Inflammatory macrophage (primary cell): ENCODE measurements at regions not wholly inside any gene's neighbourhood (a gene's known extent, or its start where the extent isn't known, plus 50 kb on each side); places are given as distances from the start of the nearest gene placed in this dataset.
A peak's percentile ranks its signal among the peaks of the same experiment; 100 is the strongest.

Source experiments
- DNase-seq, 2 donors: peaks; one replicate each; pipeline ENCODE4 v3.0.0-alpha.2; 2020 to 2022

- DNase-seq, result peak; percentile 47 to 59
These were observed 477.6 kb downstream of the NPHP4 start for GRCh38 chr1:5514527-5515183.

GRCh38 chr1:5513846-5514526, 478.2 kb downstream of the NPHP4 start:
- DNase-seq, result peak; percentile 45 to 58

GRCh38 chr1:5513179-5513578, 479.0 kb downstream of the NPHP4 start:
- no peak for DNase-seq

- DNase-seq, result no peak
These were observed 480.7 kb downstream of the NPHP4 start for GRCh38 chr1:5511381-5512097.

GRCh38 chr1:5509664-5510452, 482.4 kb downstream of the NPHP4 start:
- peak; percentile 41 to 56 for DNase-seq

- DNase-seq, result no peak
These were observed 483.4 kb downstream of the NPHP4 start for GRCh38 chr1:5508669-5509330.

DNA sequence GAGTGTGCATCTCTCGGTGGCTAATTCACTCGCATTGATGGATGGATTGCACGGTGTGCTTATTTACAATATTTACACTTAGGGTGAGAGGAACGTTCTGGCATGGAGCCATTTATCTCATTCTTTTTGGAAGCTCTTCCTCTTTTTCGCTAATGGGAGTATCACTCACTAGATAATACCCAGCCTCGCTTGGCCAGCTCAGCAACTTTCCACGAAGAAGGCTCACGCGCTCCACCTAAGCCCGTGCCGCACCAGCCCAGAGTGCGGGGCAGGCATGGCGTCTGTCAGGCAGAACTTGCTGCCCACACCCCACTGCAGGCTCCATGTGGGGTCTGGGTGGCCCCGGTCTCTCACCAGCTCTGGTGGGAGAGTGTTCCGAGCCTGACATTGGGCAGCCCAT, 484.9 kb downstream of the NPHP4 start:
- DNase-seq, result no peak

- DNase-seq, result no peak
These were observed 485.6 kb downstream of the NPHP4 start for GRCh38 chr1:5506634-5507033.

DNA sequence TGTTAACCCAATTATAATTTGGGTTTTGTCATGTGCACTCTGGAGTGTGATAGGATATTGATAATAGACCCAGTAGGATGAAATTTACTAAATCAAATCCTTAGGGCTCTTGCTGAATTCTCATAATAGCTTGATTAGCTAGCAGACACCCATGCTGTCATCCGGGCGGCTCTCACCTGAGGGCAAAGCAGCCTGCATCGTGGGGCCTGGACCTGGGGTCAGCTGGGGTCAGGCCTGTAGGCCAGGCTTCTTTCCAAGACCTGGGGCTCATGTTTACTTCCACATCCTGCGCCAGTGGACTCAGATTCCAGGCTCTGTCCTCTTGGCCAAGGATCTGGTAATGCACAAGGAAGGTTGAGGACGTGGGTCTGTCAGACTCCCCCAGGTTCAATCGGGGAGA, 486.3 kb downstream of the NPHP4 start:
- DNase-seq, result no peak

DNA sequence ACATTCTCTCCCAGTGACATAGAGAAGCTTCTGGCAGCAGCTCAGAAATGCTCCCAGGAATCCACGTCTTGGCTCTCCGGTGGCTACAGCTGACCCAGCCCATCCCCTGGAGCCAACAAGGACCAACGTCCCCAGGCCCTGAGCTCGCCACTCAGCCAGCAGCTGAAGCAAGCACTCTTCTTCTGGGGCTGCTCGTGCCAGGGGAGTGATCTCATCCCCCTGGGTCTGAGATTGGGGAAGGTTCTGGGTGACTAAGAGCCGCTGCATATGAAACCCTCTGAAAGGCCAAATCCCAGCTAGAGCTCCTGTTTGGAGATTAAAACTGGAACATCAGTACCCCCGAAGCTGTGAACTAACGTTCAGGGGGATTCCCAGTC, 487.9 kb downstream of the NPHP4 start:
- DNase-seq, result no peak

DNA sequence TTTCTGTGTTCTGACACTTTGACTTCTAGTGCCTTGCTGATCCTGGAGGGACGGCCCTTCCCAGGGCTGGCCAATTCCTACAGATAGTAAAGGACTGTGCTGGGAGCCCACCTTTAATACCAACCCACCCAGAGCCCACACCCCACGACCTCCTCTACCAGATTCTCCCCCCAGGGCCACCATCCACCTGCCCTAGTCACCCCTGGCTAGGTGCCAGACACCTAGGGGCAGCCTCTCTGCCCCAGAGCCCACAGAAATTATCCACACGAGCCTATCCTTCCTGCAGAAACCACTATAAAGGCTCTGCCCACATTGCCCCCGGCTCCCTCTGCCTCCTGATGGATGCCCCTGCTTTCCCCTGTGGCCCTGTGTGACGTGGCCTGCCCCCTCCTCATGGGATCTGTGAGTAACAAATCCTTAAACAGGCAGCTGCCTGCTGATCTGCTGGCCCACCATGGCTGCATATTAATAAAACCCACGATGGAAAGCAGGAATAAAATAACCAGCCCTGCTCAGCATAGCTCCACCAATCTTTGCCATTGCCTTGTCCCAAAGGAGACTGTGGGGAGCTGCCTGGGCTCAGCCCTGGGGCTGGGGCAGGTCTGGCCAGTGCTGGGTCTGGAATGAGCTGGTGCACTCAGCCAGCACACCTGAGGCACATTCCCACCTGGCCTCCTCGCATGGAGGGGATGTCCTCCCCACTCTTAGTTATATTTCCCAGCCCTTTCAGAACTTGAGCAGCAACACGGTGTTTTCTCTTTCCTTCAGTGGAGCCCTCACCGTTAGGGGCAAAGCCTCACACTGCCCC, 488.5 kb downstream of the NPHP4 start:
- DNase-seq, result no peak

DNA sequence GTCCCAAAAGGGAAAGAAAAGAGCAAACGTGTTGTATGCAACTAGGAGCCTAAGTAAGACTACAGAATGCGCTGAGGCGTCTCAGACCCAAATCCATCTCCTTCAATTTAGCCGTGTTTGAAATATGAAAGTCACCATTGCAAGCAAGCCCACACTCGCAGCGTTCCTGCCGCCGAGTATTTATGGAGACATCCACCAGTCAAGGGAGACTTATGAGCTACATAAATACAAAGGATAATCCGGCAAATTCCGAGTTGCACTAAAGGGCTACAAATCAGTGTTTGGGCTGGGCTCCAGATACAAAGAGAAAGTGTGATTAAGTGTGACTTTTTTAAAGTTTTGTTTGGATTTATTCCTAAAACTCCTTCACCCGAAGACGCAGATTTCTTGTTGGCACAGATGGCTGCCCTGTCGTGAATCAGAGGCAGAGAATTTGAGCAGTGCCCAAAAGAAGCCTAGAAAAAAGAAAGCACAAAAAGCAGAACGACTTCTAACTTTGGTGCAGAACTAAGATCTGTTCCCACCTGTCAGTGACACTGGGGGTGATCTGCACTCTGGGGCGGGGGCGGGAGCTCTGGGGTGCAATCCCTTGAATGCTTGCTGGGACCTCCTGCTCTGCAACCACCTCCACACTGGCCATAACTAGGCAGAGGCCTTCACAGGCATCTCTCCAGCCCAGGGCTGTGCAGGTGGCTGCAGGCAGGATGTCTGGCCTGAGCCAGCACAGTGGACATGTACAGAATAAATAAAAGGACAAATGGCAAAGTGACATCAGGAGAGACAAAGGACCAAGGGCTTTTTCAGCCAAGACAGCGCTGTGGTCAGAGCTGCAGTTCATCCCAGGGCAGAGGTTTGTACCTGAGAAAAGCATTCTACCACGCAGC, 489.7 kb downstream of the NPHP4 start:
- no peak for DNase-seq

- DNase-seq, result no peak
These were observed 490.9 kb downstream of the NPHP4 start for GRCh38 chr1:5501206-5501930.

DNA sequence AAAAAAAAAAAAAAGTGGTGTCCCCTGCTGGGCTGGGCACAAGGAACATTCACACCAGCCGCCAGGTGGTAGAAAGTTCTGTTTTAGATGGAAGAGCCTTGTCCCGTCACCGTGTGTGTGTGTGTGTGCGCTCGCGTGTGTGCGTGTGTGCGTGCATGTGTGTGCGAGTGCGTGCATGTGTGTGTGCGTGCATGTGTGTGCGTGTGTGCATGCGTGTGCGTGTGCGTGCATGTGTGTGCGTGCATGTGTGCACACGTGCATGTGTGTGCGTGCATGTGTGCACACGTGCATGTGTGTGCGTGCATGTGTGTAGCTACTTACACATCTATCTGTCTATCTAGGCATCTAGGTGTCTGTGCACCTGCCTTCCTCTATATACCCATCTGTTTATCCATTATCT, 491.7 kb downstream of the NPHP4 start:
- no peak for DNase-seq

DNA sequence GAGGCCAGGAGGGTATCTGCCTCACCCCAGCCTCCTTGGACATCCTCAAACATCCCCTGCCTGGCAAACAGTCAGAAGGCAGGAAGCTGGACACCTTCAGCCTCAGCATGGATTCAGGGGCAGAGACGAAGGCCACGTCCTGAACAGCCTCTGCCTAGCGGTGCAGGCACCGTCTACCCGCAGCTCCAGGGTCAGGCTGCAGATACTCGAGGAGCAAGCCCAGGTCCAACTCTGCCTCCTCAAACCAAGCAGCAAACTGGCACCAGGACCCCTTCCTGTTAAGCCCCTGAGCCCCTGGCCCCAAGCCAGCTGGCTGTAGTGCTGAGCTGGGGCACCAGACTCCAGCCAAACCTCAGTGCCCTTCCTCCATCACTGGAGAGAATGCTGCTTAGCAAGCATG, 494.7 kb downstream of the NPHP4 start:
- no peak for DNase-seq

- DNase-seq, result no peak
These were observed 496.4 kb downstream of the NPHP4 start for GRCh38 chr1:5495596-5496410.

DNA sequence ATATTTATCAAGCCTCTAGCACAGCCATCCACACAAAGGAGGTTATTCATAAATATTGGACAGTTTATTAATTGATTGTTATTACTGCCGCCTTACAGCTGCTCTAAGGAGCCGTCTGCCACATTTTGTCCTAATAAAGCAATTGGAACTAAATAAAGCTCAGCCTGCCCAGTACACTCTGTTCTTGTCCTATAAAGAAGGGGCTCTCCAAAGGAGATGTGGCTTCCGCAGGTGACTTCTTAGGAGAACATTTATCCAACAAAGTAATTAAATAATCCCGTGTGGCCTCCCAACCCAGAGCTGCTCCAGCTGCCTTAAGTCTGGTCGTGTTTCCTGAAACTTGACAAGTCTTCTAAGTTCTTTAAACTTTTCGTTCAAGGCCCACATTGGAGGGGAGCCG, 497.7 kb downstream of the NPHP4 start:
- no peak for DNase-seq

- no peak for DNase-seq
These were observed 498.3 kb downstream of the NPHP4 start for GRCh38 chr1:5493851-5494311.

DNA sequence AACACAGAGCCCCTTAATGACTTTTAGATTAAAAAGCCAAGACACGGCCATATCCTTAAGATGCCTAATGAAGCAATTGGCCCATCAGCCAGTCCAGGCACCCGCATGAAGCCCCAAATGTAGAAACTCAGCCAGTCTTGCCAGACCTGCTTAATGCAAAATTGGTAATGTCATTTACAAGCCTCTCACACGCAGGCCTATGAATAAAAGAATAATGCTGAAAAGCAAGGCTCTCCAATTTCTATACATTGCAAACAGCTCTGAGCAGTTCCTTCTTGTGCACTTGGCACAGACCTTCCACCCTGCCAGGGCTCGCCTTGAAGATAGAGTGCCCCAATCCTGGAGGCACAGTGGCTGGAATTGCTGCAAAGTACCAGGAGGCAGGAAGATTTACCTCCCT, 498.9 kb downstream of the NPHP4 start:
- DNase-seq, result no peak
